Neural progenitor cell (in vitro differentiated cells): ENCODE measurements at regions not wholly inside any gene's neighbourhood (a gene's known extent, or its start where the extent isn't known, plus 50 kb on each side); places are given as distances from the start of the nearest gene placed in this dataset.

Source experiments
- DNase-seq: peaks from one replicate; pipeline ENCODE4 v3.0.0-alpha.2; 2016; ENCODE audit warnings: low spot score
- H2AFZ ChIP-seq: fragments of 200-600 bp; sonication (generic); replicated peaks from 2 replicates; pipeline ENCODE4 v1.6.1; 2016; ENCODE audit warnings: antibody characterized with exemption
- H3F3A ChIP-seq: fragments of 200-600 bp; sonication (generic); 2 replicates; pipeline ENCODE4 v1.6.1; 2016; ENCODE audit warnings: antibody characterized with exemption, low read depth
- H3K27ac ChIP-seq: fragments of 200-600 bp; sonication (generic); 2 replicates; pipeline ENCODE4 v1.5.1; 2016; ENCODE audit warnings: mild to moderate bottlenecking
- H3K27me3 ChIP-seq: fragments of 200-600 bp; sonication (generic); 2 replicates; pipeline ENCODE4 v1.6.1; 2016; ENCODE audit warnings: mild to moderate bottlenecking, moderate library complexity
- H3K36me3 ChIP-seq: fragments of 200-600 bp; sonication (generic); 2 replicates; pipeline ENCODE4 v1.5.1; 2016
- H3K4me1 ChIP-seq: fragments of 200-600 bp; sonication (generic); 2 replicates; pipeline ENCODE4 v1.6.1; 2016; ENCODE audit warnings: mixed run types
- H3K4me2 ChIP-seq: fragments of 200-600 bp; sonication (generic); 2 replicates; pipeline ENCODE4 v1.6.1; 2016
- H3K4me3 ChIP-seq: fragments of 200-600 bp; sonication (generic); 2 replicates; pipeline ENCODE4 v1.5.1; 2016
- H3K79me2 ChIP-seq: fragments of 200-600 bp; sonication (generic); 2 replicates; pipeline ENCODE4 v1.6.1; 2016; ENCODE audit warnings: low read depth
- H3K9ac ChIP-seq: fragments of 200-600 bp; sonication (generic); 2 replicates; pipeline ENCODE4 v1.6.1; 2016
- H3K9me3 ChIP-seq: fragments of 200-600 bp; sonication (generic); 2 replicates; pipeline ENCODE4 v1.5.1; 2016; ENCODE audit warnings: low read depth
- H4K20me1 ChIP-seq: fragments of 200-600 bp; sonication (generic); 2 replicates; pipeline ENCODE4 v1.6.1; 2016; ENCODE audit warnings: low read depth
- H3K27ac Mint-ChIP-seq: 3 replicates; pipeline ENCODE4 v1.8.0; 2021; ENCODE audit warnings: mixed read lengths
- H3K27me3 Mint-ChIP-seq: 2 replicates; pipeline ENCODE4 v1.8.0; 2022; ENCODE audit warnings: low read depth, mild to moderate bottlenecking, inconsistent platforms, moderate library complexity, mixed read lengths; ENCODE audit not compliant: insufficient read depth
- H3K36me3 Mint-ChIP-seq: 3 replicates; pipeline ENCODE4 v1.8.0; 2021; ENCODE audit warnings: mixed read lengths
- H3K4me1 Mint-ChIP-seq: 3 replicates; pipeline ENCODE4 v1.8.0; 2021; ENCODE audit warnings: mixed read lengths
- H3K4me3 Mint-ChIP-seq: 3 replicates; pipeline ENCODE4 v1.8.0; 2021; ENCODE audit warnings: mild to moderate bottlenecking, moderate library complexity, mixed read lengths
- H3K9me3 Mint-ChIP-seq: 3 replicates; pipeline ENCODE4 v1.8.0; 2020; ENCODE audit warnings: mixed read lengths
- CTCF ChIP-seq: fragments of 200-600 bp; sonication (generic); IDR thresholded peaks from 2 replicates; pipeline ENCODE4 v1.5.1; 2017; ENCODE audit warnings: antibody characterized with exemption, mild to moderate bottlenecking
- EZH2 ChIP-seq: fragments of 200-600 bp; sonication (generic); IDR thresholded peaks from 2 replicates; pipeline ENCODE4 v1.6.1; 2017; ENCODE audit warnings: antibody characterized with exemption, mild to moderate bottlenecking, moderate library complexity
- EZH2phosphoT487 ChIP-seq: fragments of 200-600 bp; sonication (generic); IDR thresholded peaks from 2 replicates; pipeline ENCODE4 v1.6.1; 2017; ENCODE audit warnings: antibody characterized with exemption

GRCh38 chr2:167550448-167550847, 662.2 kb downstream of the XIRP2 start:
- H3K4me3 Mint-ChIP-seq: no peak overlapping the region
- no peak overlapping the region for H3K27ac Mint-ChIP-seq
- no peaks in the 10 kb centered on the region for H3K27me3 Mint-ChIP-seq
- peak; percentile 41 for DNase-seq
- Histone ChIP-seq H2AFZ (no peak overlapping the region), H3K9me3 (no peaks in the 10 kb centered on the region), H3K27me3 (no peaks in the 10 kb centered on the region), H3K4me3 (no peak overlapping the region), H3K79me2 (no peaks in the 10 kb centered on the region), H3K27ac (no peak overlapping the region), H3K9ac (no peak overlapping the region), H4K20me1 (no peaks in the 10 kb centered on the region), H3K4me2 (no peak overlapping the region), H3F3A (no peaks in the 10 kb centered on the region), H3K4me1 (no peaks in the 10 kb centered on the region), H3K36me3 (no peaks in the 10 kb centered on the region)
- peaks cover 4% of the 10 kb centered on the region for H3K36me3 Mint-ChIP-seq
- TF ChIP-seq CTCF: peak; percentile 62
- TF ChIP-seq EZH2phosphoT487: no peak
- TF ChIP-seq EZH2: no peak
- H3K4me1 Mint-ChIP-seq: no peaks in the 10 kb centered on the region
- no peaks in the 10 kb centered on the region for H3K9me3 Mint-ChIP-seq

- no peak overlapping the region for H3K4me3 Mint-ChIP-seq
- DNase-seq: no peak
- Histone ChIP-seq H2AFZ (no peak overlapping the region), H3K4me2 (no peak overlapping the region), H3K27me3 (no peaks in the 10 kb centered on the region), H3F3A (no peaks in the 10 kb centered on the region), H3K79me2 (no peaks in the 10 kb centered on the region), H3K4me3 (no peak overlapping the region), H4K20me1 (no peaks in the 10 kb centered on the region), H3K9ac (no peak overlapping the region), H3K4me1 (no peaks in the 10 kb centered on the region), H3K9me3 (no peaks in the 10 kb centered on the region), H3K27ac (no peak overlapping the region), H3K36me3 (no peaks in the 10 kb centered on the region)
- peaks cover 5% of the 10 kb centered on the region for H3K36me3 Mint-ChIP-seq
- TF ChIP-seq CTCF (no peak), EZH2phosphoT487 (no peak), EZH2 (no peak)
- no peaks in the 10 kb centered on the region for H3K9me3 Mint-ChIP-seq
- H3K27ac Mint-ChIP-seq: no peak overlapping the region
- no peaks in the 10 kb centered on the region for H3K27me3 Mint-ChIP-seq
- no peaks in the 10 kb centered on the region for H3K4me1 Mint-ChIP-seq
Observed at GRCh38 chr2:167548396-167548795, 660.1 kb downstream of the XIRP2 start.

GRCh38 chr2:167544602-167545001, 656.3 kb downstream of the XIRP2 start:
- no peaks in the 10 kb centered on the region for H3K9me3 ChIP-seq
- H3K27ac Mint-ChIP-seq: no peak overlapping the region
- TF ChIP-seq EZH2phosphoT487 (no peak), CTCF (no peak), EZH2 (no peak)
- H3K36me3 Mint-ChIP-seq: peaks cover 2% of the 10 kb centered on the region
- no peaks in the 10 kb centered on the region for H3K36me3 ChIP-seq
- no peak overlapping the region for H2AFZ ChIP-seq
- H3K4me1 Mint-ChIP-seq: no peaks in the 10 kb centered on the region
- no peaks in the 10 kb centered on the region for H3K27me3 ChIP-seq
- no peaks in the 10 kb centered on the region for H3K9me3 Mint-ChIP-seq
- no peak overlapping the region for H3K27ac ChIP-seq
- DNase-seq: no peak
- no peaks in the 10 kb centered on the region for H3F3A ChIP-seq
- no peak overlapping the region for H3K9ac ChIP-seq
- H3K4me3 ChIP-seq: no peak overlapping the region
- no peaks in the 10 kb centered on the region for H4K20me1 ChIP-seq
- H3K4me2 ChIP-seq: no peak overlapping the region
- no peaks in the 10 kb centered on the region for H3K79me2 ChIP-seq
- H3K4me1 ChIP-seq: no peaks in the 10 kb centered on the region
- H3K27me3 Mint-ChIP-seq: no peaks in the 10 kb centered on the region
- no peak overlapping the region for H3K4me3 Mint-ChIP-seq

- Histone ChIP-seq H3K9me3 (no peaks in the 10 kb centered on the region), H3K36me3 (no peaks in the 10 kb centered on the region), H4K20me1 (no peaks in the 10 kb centered on the region), H3K9ac (no peak overlapping the region), H3K27ac (no peak overlapping the region), H3K4me1 (no peaks in the 10 kb centered on the region), H2AFZ (no peak overlapping the region), H3F3A (no peaks in the 10 kb centered on the region), H3K79me2 (no peaks in the 10 kb centered on the region), H3K27me3 (no peaks in the 10 kb centered on the region), H3K4me3 (no peak overlapping the region), H3K4me2 (no peak overlapping the region)
- Mint-ChIP-seq H3K27ac (no peak overlapping the region), H3K4me1 (no peaks in the 10 kb centered on the region), H3K36me3 (peaks cover 2% of the 10 kb centered on the region), H3K4me3 (no peak overlapping the region), H3K27me3 (no peaks in the 10 kb centered on the region), H3K9me3 (no peaks in the 10 kb centered on the region)
- TF ChIP-seq EZH2phosphoT487 (no peak), CTCF (no peak), EZH2 (no peak)
- no peak for DNase-seq
Observed at GRCh38 chr2:167543721-167544120, 655.4 kb downstream of the XIRP2 start.
